Hypothalamus (tissue), 51 donors: ENCODE measurements at regions not wholly inside any gene's neighbourhood (a gene's known extent, or its start where the extent isn't known, plus 50 kb on each side); places are given as distances from the start of the nearest gene placed in this dataset.
"Not testable (repeated sequence)": the region's sequence is repeated elsewhere in the genome, so short reads cannot be mapped to it uniquely, and the experiment has no call there.

ENCODE experiments used
- DNase-seq, 51 donors: peaks; one replicate each; lab custom pipeline; 2025; lab: John Stamatoyannopoulos, UW

DNA sequence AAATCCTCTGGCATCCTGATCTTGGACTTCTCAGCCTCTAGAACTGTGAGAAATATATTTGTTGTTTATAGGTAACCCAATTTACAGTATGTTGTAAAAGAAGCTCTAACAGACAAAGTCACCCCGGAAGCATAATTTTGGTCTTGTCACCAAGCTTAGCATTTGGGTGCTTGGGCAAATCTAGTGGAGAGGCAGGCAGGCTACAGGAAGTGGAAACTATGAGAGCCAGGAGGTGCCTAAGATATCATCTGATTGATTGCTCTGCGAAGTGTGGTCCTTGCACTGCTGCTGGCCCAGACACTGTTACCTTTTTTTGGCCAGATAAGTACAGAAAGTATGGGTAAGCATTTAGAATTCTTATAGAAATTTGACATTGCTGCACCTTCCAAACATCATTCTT lies 102.9 kb downstream of the CDC42EP3 start:
- no peak for DNase-seq

DNA sequence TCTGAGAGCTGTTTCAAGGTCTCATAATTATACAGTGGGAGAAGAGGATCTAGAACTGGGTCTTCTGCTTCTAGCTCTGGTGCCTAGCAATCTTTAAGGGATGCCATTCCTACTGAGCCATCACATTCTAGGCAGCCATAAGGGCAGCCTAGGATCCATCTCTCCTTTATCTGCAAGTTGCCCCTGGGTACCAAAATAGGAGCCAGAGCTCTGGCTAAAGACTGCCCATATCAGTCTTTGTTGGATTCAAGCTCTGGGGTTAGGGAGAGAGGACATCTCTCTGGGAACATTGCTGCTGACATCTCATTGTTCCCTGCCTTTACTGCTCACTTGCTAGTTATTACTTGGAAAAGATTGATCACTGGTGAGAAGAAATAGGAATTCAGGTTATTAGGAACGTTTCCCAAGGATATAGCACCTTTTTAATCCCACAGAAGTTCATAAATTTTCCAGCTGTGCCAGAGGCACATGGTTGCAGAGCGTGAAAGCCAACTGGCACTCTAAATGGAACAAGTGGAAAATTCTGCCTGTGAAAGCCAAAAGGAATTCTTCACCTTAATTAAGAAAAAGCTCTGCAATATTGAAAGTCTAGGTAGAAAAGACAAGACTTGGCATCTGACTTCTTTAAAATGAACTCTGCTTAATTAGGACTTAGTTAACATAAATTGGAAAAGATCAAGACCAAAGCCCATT lies 102.2 kb downstream of the CDC42EP3 start:
- DNase-seq: no peak

DNA sequence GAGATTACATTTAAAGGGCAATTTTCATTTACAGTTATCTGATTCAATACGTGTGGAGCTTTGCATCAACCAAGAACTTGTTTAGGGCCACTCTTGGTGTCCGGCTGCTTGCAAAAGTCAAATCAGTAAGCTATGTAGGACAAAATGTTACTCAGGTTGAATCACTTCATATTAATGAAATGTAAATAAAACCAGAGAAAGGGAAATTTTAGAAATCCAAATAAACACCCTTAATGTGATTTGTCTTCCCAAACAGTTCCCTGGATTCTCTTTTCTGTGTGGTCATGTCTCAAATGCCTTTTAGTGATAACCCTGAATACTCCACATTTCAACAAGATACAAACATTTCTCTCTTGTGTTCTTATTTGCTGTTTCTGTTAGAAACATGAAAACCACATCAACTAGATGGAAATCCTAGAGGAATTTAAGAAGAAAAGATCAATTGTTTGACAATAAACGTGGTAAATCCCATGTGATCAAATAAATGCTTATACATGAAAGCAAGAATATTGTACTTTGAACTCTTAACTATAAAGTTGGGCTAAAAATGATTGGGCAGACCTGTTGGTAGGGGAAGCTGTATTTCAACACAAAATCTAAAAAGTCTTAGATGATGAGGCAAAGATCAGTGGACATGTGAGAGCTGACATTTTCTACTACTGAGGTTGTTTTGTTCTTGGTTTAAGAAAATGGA lies 101.3 kb downstream of the CDC42EP3 start:
- no peak for DNase-seq

- no peak for DNase-seq
Measured at GRCh38 chr2:37570773-37571586, 100.5 kb downstream of the CDC42EP3 start.

DNA sequence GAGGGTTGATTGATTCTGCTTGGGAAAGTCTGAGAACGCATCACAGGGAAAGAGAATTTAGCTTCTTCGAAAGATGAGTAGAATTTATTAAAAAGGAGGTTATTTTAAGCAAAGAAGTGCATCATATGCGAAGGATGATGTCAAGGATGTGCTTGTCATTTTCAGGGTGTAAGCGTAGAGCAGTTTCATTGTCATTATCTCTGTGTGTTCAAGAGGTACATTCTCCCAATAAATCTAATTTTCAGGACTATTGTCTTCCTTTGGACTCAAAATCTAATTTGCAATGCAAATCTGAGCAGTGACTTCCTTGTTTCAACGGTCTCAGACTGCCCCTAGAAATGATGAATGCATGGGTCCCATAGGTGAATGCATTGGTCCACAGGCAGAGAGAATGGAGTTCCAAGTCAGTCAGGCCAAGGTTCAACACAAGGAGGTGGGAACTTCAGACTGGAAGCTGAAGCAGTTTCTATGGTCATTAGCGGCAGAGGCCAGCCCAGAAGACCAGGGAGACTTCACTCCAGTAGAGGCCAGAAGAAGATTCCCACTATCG lies 99.8 kb downstream of the CDC42EP3 start:
- no peak for DNase-seq

GRCh38 chr2:37573451-37574388 lies 97.7 kb downstream of the CDC42EP3 start:
- no peak for DNase-seq

DNA sequence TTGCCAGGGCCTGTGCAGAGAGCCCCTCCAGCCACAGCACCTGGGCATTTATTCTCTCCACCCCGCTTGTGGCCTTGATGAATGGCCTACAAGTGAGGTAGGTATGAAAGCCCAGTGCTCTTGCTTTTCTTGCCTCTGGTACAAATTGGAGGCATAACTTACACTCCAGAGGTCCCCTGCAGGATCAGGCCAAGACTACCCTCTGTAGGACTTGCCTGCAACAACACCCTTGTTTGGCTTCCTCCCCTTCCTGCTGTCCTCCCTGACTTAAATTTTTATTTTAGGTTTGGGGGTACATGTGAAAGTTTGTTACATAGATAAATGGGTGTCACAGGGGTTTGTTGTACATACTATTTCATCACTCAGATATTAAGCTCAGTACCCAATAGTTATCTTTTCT lies 95.7 kb downstream of the CDC42EP3 start:
- no peak for DNase-seq

DNA sequence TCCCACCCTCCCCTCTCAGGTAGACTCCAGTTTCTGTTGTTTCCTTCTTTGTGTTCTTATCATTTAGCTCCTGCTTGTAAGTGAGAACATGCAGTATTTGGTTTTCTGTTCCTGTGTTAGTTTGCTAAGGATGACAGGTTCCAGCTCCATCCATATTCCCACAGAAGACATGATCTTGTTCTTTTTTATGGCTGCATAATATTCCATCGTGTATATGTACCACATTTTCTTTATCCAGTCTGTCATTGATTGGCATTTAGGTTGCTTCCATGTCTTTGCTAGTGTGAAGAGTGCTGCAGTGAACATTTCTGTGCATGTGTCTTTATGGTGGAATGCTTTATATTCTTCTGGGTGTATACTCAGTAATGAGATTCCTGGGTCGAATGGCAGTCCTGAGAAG lies 95.2 kb downstream of the CDC42EP3 start:
- DNase-seq: not testable (repeated sequence)

DNA sequence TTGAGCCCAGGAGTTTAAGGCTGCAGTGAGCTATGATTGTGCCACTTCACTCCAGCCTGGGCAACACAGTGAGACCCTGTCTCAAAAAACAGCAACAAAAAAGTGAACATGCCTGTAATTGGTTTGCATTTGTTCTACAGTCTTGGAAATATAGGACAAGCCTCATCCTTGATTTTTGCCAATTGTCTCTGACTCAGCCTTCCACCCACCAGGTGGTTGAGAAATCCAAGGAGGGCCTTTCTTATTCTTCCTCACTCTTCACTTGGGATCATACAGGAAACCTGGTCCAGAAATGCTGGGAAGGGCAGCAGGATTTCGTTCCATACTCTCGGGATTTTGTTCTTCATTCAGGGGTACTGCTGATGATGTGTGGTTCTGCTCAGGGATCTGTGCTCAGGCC lies 94.6 kb downstream of the CDC42EP3 start:
- DNase-seq: peak in 1 of 51 donors; percentile 6

DNA sequence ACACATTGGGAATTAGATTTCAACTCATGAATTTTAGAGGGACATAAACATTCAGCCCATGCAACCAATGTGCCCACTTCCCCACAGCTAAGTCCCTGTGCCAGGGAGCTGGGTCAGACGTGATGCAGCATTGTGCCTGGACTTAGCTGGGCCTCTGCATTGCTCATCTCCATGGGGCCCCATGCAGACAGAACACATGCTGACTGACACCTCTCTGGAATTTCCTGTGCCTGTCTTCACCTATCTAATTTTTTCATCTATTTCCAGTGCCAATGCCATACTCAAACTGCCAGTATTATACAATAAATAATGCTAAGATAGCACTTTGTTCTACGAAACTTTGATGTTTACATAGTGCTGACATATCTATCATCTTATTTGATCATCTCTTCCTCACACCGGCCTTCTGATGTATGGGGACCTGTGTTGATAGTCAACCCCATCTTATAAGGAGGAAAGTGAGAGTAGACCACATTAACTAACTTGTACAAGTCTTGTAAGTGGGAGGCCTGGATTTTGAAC lies 92.2 kb downstream of the CDC42EP3 start:
- no peak for DNase-seq

DNA sequence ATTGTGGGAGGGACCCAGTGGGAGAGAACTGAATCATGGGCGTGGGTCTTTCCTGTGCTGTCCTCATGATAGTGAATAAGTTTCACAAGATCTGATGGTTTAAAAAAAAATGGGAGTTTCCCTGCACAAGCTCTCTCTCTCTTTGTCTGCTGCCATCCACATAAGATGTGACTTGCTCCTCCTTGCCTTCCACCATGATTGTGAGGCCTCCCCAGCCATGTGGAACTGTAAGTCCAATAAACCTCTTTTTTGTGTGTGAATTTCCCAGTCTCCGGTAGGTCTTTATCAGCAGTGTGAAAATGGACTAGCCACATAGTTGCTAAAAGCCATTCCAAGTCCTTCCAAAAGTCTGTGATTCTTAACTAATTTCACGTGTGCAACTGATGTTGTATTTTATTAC lies 91.5 kb downstream of the CDC42EP3 start:
- DNase-seq: not testable (repeated sequence)

DNA sequence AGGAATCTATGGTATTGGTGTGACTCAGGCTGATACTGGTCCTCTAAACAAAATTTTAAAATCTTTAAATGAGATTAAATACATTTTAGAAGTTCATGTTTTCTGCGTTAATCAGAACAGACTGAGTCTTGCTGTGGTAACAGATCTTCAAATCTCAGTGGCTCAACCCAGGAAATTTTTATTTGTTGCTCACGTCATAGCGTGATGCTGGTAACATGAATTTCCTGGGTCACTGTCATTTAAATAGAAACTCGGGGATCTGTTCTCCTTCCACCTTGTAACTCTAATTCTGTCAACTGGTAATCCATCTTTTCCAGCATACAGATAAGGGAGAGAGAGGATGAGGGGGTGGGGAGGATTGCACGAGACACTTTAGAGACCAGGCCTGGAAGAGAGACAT lies 90.0 kb downstream of the CDC42EP3 start:
- DNase-seq: no peak

GRCh38 chr2:37582481-37583220 lies 88.8 kb downstream of the CDC42EP3 start:
- DNase-seq: peak in 1 of 51 donors; percentile 3

GRCh38 chr2:37583402-37583801 lies 88.0 kb downstream of the CDC42EP3 start:
- no peak for DNase-seq

- no peak for DNase-seq
Measured at GRCh38 chr2:37583867-37584266, 87.6 kb downstream of the CDC42EP3 start.

DNA sequence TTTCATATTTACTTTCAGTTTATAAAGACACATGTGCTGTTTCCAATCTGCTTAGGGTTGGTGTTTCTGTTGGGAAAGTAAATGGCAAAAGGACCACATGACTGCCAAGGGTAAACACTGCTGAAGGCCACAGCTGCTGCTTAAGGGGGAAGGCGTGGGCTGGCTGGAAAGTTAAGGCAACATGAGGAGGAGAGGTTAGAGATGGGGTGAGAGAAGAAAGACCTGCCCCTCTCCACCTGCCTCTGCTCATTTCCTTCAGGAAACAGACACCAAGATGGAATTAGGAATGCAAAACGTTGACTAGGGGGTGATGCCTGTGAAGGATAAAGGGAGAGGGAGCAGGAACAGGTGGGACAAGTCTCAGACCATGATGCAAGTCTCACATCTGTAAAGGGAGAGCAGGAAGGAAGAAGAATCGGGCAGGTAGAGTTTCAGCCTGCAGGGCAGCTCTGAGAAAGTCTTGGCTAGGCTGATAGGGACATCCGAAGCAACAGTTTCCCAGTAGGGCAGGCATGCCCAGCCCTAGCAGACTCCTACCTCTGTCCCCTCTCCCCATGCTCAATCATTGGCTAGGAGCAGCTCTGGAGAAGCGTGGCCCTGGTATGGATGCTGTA lies 86.0 kb downstream of the CDC42EP3 start:
- no peak for DNase-seq

GRCh38 chr2:37585982-37586621 lies 85.3 kb downstream of the CDC42EP3 start:
- peak in 3 of 51 donors; percentile 1 to 31 (median 30) for DNase-seq

- no peak for DNase-seq
Measured at GRCh38 chr2:37586663-37587317, 84.7 kb downstream of the CDC42EP3 start.
